Fibroblast of lung (primary cell): ENCODE measurements at regions not wholly inside any gene's neighbourhood (a gene's known extent, or its start where the extent isn't known, plus 50 kb on each side); places are given as distances from the start of the nearest gene placed in this dataset.

ENCODE experiments used
- DNase-seq, 2 donors: peaks; one replicate each; pipeline versions ENCODE4 v3.0.0 to v3.0.0-alpha.2; 2010; ENCODE audit warnings: low read depth in 2 of 2
- H2AFZ ChIP-seq: 2 replicates; pipeline ENCODE4 v1.5.1; 2012; ENCODE audit warnings: low read length, control low read depth, inconsistent platforms
- H3K27ac ChIP-seq: 2 replicates; pipeline ENCODE4 v1.5.1; 2011; ENCODE audit warnings: low read length, control low read depth; ENCODE audit not compliant: insufficient read depth
- H3K27me3 ChIP-seq: 2 replicates; pipeline ENCODE4 v1.5.1; 2011; ENCODE audit warnings: mild to moderate bottlenecking, low read length; ENCODE audit not compliant: control insufficient read depth, insufficient read depth
- H3K36me3 ChIP-seq: 2 replicates; pipeline ENCODE4 v1.5.1; 2011; ENCODE audit warnings: low read length; ENCODE audit not compliant: control insufficient read depth, insufficient read depth
- H3K4me1 ChIP-seq: 2 replicates; pipeline ENCODE4 v1.5.1; 2011; ENCODE audit warnings: low read length; ENCODE audit not compliant: control insufficient read depth, insufficient read depth; ENCODE audit errors: extremely low read depth
- H3K4me2 ChIP-seq: 2 replicates; pipeline ENCODE4 v1.5.1; 2011; ENCODE audit warnings: low read length, control low read depth; ENCODE audit not compliant: insufficient read depth; ENCODE audit errors: extremely low read depth
- H3K4me3 ChIP-seq, 4 experiments: fragments of 200-600 bp in 1 of 4; sonication (generic) in 1 of 4; replicated peaks in 1 of 4; 2 replicates each; pipeline ENCODE4 v1.5.1; 2011 to 2016; ENCODE audit warnings: low read length in 4 of 4, low read depth in 3 of 4, mild to moderate bottlenecking in 3 of 4, control low read depth in 2 of 4, inconsistent platforms in 1 of 4, mixed read lengths in 1 of 4; ENCODE audit not compliant: insufficient read depth in 1 of 4; ENCODE audit errors: control extremely low read depth in 1 of 4
- H3K79me2 ChIP-seq: 2 replicates; pipeline ENCODE4 v1.5.1; 2012; ENCODE audit warnings: mild to moderate bottlenecking, low read length, inconsistent platforms; ENCODE audit not compliant: control insufficient read depth, insufficient read depth
- H3K9ac ChIP-seq: 2 replicates; pipeline ENCODE4 v1.5.1; 2011; ENCODE audit warnings: mild to moderate bottlenecking, low read length, control low read depth; ENCODE audit not compliant: insufficient read depth
- H3K9me3 ChIP-seq: 2 replicates; pipeline ENCODE4 v1.5.1; 2012; ENCODE audit warnings: low read depth, low read length; ENCODE audit not compliant: control insufficient read depth, insufficient read depth
- H4K20me1 ChIP-seq: 2 replicates; pipeline ENCODE4 v1.5.1; 2011; ENCODE audit warnings: low read length; ENCODE audit not compliant: control insufficient read depth, insufficient read depth; ENCODE audit errors: extremely low read depth
- CTCF ChIP-seq, 2 donors: IDR thresholded peaks in 1 of 2; conservative IDR thresholded peaks in 1 of 2; 1 replicate in 1 of 2; 2 replicates in 1 of 2; pipeline ENCODE4 v1.5.1; 2011 to 2012; ENCODE audit warnings: low read length in 2 of 2, control low read depth in 1 of 2, inconsistent platforms in 1 of 2, low read depth in 1 of 2, mild to moderate bottlenecking in 1 of 2
- EZH2 ChIP-seq: IDR thresholded peaks from 2 replicates; pipeline ENCODE4 v1.5.1; 2012; ENCODE audit warnings: low read length, control low read depth, mild to moderate bottlenecking; ENCODE audit errors: missing control alignments

GRCh38 chr22:27620367-27621154 lies 181.0 kb downstream of the MN1 start:
- Histone ChIP-seq H3K9me3 (no peaks in the 10 kb centered on the region), H3K27me3 (no peaks in the 10 kb centered on the region), H3K4me3 (no peak overlapping the region), H3K4me1 (no peaks in the 10 kb centered on the region), H2AFZ (no peak overlapping the region), H3K27ac (no peak overlapping the region), H3K79me2 (no peaks in the 10 kb centered on the region), H4K20me1 (no peaks in the 10 kb centered on the region), H3K9ac (no peak overlapping the region), H3K36me3 (no peaks in the 10 kb centered on the region), H3K4me2 (no peak overlapping the region)
- no peak for DNase-seq
- TF ChIP-seq EZH2 = no peak
- TF ChIP-seq CTCF (conservative IDR thresholded peaks at IDR 0.05 in 1 of 2, IDR thresholded peaks at IDR 0.05 in 1 of 2; ENCODE audit: low read depth in 1 of 2, low read length in 2 of 2) = no peak

DNA sequence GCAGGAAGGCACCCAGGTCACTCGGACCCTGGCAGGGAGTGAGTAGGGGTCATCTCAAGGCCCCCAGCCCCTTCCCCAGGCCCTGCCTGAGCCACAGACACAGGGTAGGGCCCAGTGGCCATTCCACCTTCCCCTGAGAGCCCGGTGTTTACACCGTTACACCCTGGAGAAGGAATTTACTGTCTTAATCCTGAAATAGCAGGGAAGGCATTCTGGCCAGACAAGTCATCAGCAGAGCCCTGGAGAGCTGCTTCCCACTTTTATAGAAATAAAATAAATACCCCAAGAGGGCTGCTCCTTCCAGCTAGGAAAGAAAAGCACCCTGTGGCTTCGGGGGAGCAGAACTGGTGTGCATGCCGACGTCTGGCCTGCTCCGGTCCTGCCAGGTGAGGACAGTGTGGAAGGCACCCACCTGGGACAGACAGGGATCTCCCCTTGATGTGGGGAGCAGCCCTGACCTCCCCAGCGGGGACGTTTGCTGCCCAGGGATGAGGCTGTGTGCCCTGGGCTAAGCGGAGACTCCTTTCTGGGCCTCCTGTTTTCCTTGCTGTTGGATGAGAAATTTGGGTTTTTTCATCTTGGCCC lies 180.0 kb downstream of the MN1 start:
- Histone ChIP-seq H3K9ac (no peak overlapping the region), H3K4me3 (no peak overlapping the region), H3K4me1 (no peaks in the 10 kb centered on the region), H3K4me2 (no peak overlapping the region), H2AFZ (no peak overlapping the region), H3K36me3 (no peaks in the 10 kb centered on the region), H3K27ac (no peak overlapping the region), H3K9me3 (no peaks in the 10 kb centered on the region), H4K20me1 (no peaks in the 10 kb centered on the region), H3K27me3 (no peaks in the 10 kb centered on the region), H3K79me2 (no peaks in the 10 kb centered on the region)
- TF ChIP-seq EZH2 = no peak
- no peak for TF ChIP-seq CTCF (conservative IDR thresholded peaks at IDR 0.05 in 1 of 2, IDR thresholded peaks at IDR 0.05 in 1 of 2; ENCODE audit: low read depth in 1 of 2, low read length in 2 of 2)
- DNase-seq = peak in 1 of 2 donors; percentile 8

DNA sequence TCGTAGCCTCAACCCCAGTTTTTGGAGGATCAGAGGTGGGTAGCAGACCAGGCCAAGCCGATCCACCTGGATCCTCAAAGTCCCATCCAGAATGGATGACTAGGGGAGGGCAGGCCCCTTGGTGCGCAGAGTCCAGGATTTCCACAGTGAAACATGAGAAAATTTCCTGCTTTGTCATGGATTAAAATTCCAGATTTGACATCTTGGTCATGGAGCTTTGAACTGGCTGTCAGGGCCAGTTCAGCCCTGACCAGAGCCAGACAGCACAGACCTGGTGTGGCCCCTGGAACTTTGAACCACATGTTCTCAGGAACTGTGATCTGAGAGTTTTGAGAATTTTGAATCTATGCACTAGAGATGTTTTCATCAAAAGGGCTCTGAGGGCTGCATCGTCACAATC lies 177.5 kb downstream of the MN1 start:
- Histone ChIP-seq H2AFZ (no peak overlapping the region), H3K79me2 (no peaks in the 10 kb centered on the region), H3K4me1 (no peaks in the 10 kb centered on the region), H4K20me1 (no peaks in the 10 kb centered on the region), H3K36me3 (no peaks in the 10 kb centered on the region), H3K9ac (no peak overlapping the region), H3K9me3 (no peaks in the 10 kb centered on the region), H3K4me2 (no peak overlapping the region), H3K4me3 (no peak overlapping the region), H3K27ac (no peak overlapping the region), H3K27me3 (no peaks in the 10 kb centered on the region)
- TF ChIP-seq EZH2 (no peak), CTCF (conservative IDR thresholded peaks at IDR 0.05 in 1 of 2, IDR thresholded peaks at IDR 0.05 in 1 of 2; ENCODE audit: low read depth in 1 of 2, low read length in 2 of 2) (no peak)
- no peak for DNase-seq
